HG03135 (cell line): ENCODE measurements at regions not wholly inside any gene's neighbourhood (a gene's known extent, or its start where the extent isn't known, plus 50 kb on each side); places are given as distances from the start of the nearest gene placed in this dataset.

Source experiments
- ATAC-seq: cut with Tn5 transposase; IDR thresholded peaks from one replicate; pipeline ENCODE4 v1.9.1; 2021; ENCODE audit warnings: mild to moderate bottlenecking, moderate library complexity; ENCODE audit not compliant: unreplicated experiment

- no peak for ATAC-seq
These were observed 191.2 kb upstream of the MGMT start for GRCh38 chr10:129275886-129276285.

- ATAC-seq, result no peak
These were observed 190.0 kb upstream of the MGMT start for GRCh38 chr10:129277084-129277483.

GRCh38 chr10:129277841-129278240 lies 189.2 kb upstream of the MGMT start:
- ATAC-seq, result no peak

GRCh38 chr10:129278686-129279085 lies 188.4 kb upstream of the MGMT start:
- ATAC-seq, result no peak

GRCh38 chr10:129279446-129280154 lies 187.4 kb upstream of the MGMT start:
- ATAC-seq, result no peak

- ATAC-seq, result no peak
These were observed 186.9 kb upstream of the MGMT start for GRCh38 chr10:129280155-129280502.

- no peak for ATAC-seq
These were observed 186.0 kb upstream of the MGMT start for GRCh38 chr10:129280908-129281586.

GRCh38 chr10:129285459-129285858 lies 181.6 kb upstream of the MGMT start:
- no peak for ATAC-seq

GRCh38 chr10:129288999-129289584 lies 177.9 kb upstream of the MGMT start:
- no peak for ATAC-seq

- ATAC-seq, result no peak
These were observed 172.9 kb upstream of the MGMT start for GRCh38 chr10:129293991-129294700.

- no peak for ATAC-seq
These were observed 172.1 kb upstream of the MGMT start for GRCh38 chr10:129294944-129295343.

GRCh38 chr10:129305046-129305445 lies 162.0 kb upstream of the MGMT start:
- ATAC-seq, result no peak

GRCh38 chr10:129307141-129307540 lies 159.9 kb upstream of the MGMT start:
- ATAC-seq, result no peak

- no peak for ATAC-seq
These were observed 158.0 kb upstream of the MGMT start for GRCh38 chr10:129308953-129309564.

GRCh38 chr10:129309565-129309964 lies 157.5 kb upstream of the MGMT start:
- ATAC-seq, result no peak

- ATAC-seq, result no peak
These were observed 156.2 kb upstream of the MGMT start for GRCh38 chr10:129310881-129311280.

GRCh38 chr10:129319934-129320333 lies 147.1 kb upstream of the MGMT start:
- ATAC-seq, result no peak

- no peak for ATAC-seq
These were observed 146.7 kb upstream of the MGMT start for GRCh38 chr10:129320340-129320739.

GRCh38 chr10:129321727-129322126 lies 145.3 kb upstream of the MGMT start:
- no peak for ATAC-seq

GRCh38 chr10:129322933-129323820 lies 143.9 kb upstream of the MGMT start:
- ATAC-seq, result no peak
